SK-N-MC (cell line): ENCODE measurements at regions not wholly inside any gene's neighbourhood (a gene's known extent, or its start where the extent isn't known, plus 50 kb on each side); places are given as distances from the start of the nearest gene placed in this dataset.

Experiments
- DNase-seq: peaks from one replicate; pipeline ENCODE4 v3.0.0-alpha.2; 2011; ENCODE audit warnings: low read depth, low spot score
- H3K27ac ChIP-seq: fragments of 200-600 bp; sonication (generic); 2 replicates; pipeline ENCODE4 v1.5.1; 2016; ENCODE audit warnings: mixed run types
- H3K36me3 ChIP-seq: fragments of 200-600 bp; sonication (generic); 2 replicates; pipeline ENCODE4 v1.6.1; 2017; ENCODE audit warnings: antibody characterized with exemption, low read length, mixed read lengths; ENCODE audit not compliant: insufficient read depth
- H3K4me3 ChIP-seq: fragments of 200-600 bp; sonication (generic); 2 replicates; pipeline ENCODE4 v1.5.1; 2016
- H3K9ac ChIP-seq: fragments of 200-600 bp; sonication (generic); 2 replicates; pipeline ENCODE4 v1.8.0; 2017; ENCODE audit warnings: mixed run types, mixed read lengths; ENCODE audit not compliant: insufficient read length
- H3K9me3 ChIP-seq: fragments of 200-600 bp; sonication (generic); 2 replicates; pipeline ENCODE4 v1.6.1; 2017; ENCODE audit warnings: low read depth, mild to moderate bottlenecking, antibody characterized with exemption, low read length, moderate library complexity, mixed read lengths
- EZH2 ChIP-seq: fragments of 200-600 bp; sonication (generic); IDR thresholded peaks from one replicate; pipeline ENCODE4 v1.6.1; 2017; ENCODE audit warnings: antibody characterized with exemption
- FOXP2 ChIP-seq: optimal IDR thresholded peaks from 2 replicates; pipeline ENCODE3; 2011; ENCODE audit warnings: mild to moderate bottlenecking, moderate library complexity; ENCODE audit not compliant: insufficient read depth; ENCODE audit errors: extremely low read length, control extremely low read depth
- POLR2AphosphoS5 ChIP-seq: IDR thresholded peaks from 2 replicates; pipeline ENCODE4 v1.6.1; 2012; ENCODE audit warnings: mild to moderate bottlenecking, low read depth, low read length, borderline replicate concordance

DNA sequence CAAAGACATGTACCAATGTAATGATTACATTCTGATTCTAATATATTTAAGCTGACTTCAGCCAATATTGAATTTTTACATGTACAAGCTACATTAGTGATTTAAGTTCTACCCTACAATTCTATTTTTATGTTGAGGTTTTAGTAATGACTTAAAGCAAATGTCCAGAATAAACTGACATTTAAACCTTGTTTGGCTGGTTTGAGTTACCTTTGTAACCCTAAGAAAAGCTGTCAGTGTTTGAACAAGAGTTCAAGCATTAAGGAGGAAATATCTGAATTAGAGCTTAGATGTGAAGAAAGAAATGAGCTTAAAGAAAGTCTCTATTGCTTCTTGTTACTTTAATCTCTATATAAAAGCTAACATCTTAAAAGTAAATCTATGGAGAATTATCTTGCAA lies 710.6 kb upstream of the EPHA7 start:
- H3K4me3 ChIP-seq, result no peak overlapping the region
- DNase-seq, result no peak
- no peaks in the 10 kb centered on the region for H3K9me3 ChIP-seq
- TF ChIP-seq EZH2 (no peak), POLR2AphosphoS5 (no peak), FOXP2 (no peak)
- no peak overlapping the region for H3K27ac ChIP-seq
- H3K9ac ChIP-seq, result no peak overlapping the region
- no peaks in the 10 kb centered on the region for H3K36me3 ChIP-seq

DNA sequence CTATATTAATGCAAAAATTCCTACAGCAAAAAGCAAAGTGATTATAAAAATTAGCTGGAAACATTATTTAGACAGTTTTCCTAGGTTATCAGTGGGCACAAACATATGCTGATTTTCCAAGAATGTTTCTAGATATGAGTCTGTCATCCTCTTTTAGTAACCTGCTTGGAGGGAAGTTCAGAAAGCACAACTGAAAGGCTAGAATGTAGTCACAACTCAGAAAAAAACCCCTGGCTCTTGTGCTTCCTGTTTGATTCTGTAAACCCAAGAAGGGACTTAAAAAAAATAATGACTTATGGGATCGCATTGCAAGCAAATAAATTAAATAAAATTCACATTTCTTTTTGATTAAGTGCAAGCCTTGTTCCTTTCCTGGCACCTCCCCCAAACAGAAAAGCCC lies 708.4 kb upstream of the EPHA7 start:
- H3K9ac ChIP-seq, result no peak overlapping the region
- TF ChIP-seq POLR2AphosphoS5 (no peak), EZH2 (no peak), FOXP2 (no peak)

GRCh38 chr6:94124333-94124732 lies 705.0 kb upstream of the EPHA7 start:
- H3K9ac ChIP-seq, result no peak overlapping the region
- TF ChIP-seq POLR2AphosphoS5, result no peak
- no peak for TF ChIP-seq FOXP2
- TF ChIP-seq EZH2, result no peak
- no peak for DNase-seq
- H3K36me3 ChIP-seq, result no peaks in the 10 kb centered on the region
- H3K4me3 ChIP-seq, result no peak overlapping the region
- no peak overlapping the region for H3K27ac ChIP-seq
- H3K9me3 ChIP-seq, result no peaks in the 10 kb centered on the region

More for the DNA sequence above, 708.4 kb upstream of the EPHA7 start:
- Histone ChIP-seq H3K36me3 (no peaks in the 10 kb centered on the region), H3K27ac (peak overlapping the region; percentile 5; the same call in 1 of the 2 replicates), H3K4me3 (no peak overlapping the region), H3K9me3 (no peaks in the 10 kb centered on the region)
- DNase-seq, result no peak

DNA sequence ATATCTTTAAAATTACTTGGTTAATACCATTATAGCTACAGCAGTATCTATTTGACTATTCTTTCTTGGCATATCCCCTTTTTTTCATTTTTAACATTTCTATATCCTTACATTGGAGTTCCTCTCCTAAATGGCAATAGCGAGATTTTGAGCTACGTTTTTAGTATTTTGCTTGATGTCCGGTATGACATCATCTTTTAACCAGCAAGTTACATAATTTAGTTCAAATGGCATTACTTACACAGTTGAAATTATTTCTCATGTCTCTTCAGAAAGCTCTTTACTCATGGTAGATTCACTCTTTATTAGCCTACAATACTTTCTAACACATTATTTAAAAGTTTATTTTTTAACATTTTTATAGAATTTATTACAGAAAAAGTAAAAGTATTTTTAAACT lies 701.7 kb upstream of the EPHA7 start:
- Histone ChIP-seq H3K4me3 (no peak overlapping the region), H3K9me3 (no peaks in the 10 kb centered on the region), H3K27ac (no peak overlapping the region), H3K9ac (no peak overlapping the region), H3K36me3 (no peaks in the 10 kb centered on the region)
- no peak for DNase-seq
- TF ChIP-seq FOXP2, result no peak
- no peak for TF ChIP-seq EZH2
- TF ChIP-seq POLR2AphosphoS5, result no peak

DNA sequence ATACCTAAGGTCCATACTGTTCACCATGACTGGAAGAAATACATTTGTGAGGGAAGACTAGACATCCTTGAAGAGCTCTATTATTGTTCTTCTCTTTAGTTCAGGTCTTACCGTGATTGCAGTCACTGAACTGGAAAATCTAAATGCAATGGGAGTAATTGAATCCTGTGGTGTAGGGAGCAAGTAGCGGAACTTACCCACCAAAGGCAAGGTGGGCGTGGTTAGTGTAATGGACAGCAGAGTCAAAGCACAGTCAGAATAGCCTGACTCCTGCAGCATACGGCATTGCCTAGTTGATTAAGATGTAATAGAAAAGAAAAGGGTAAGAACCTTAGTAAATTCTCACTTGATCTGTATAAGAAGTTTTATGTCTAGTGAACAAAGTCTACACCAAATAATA lies 679.7 kb upstream of the EPHA7 start:
- H3K9ac ChIP-seq, result no peak overlapping the region
- DNase-seq, result no peak
- no peak for TF ChIP-seq POLR2AphosphoS5
- no peak for TF ChIP-seq EZH2
- TF ChIP-seq FOXP2, result no peak
- H3K36me3 ChIP-seq, result no peaks in the 10 kb centered on the region
- no peak overlapping the region for H3K27ac ChIP-seq
- no peak overlapping the region for H3K4me3 ChIP-seq
- no peaks in the 10 kb centered on the region for H3K9me3 ChIP-seq

DNA sequence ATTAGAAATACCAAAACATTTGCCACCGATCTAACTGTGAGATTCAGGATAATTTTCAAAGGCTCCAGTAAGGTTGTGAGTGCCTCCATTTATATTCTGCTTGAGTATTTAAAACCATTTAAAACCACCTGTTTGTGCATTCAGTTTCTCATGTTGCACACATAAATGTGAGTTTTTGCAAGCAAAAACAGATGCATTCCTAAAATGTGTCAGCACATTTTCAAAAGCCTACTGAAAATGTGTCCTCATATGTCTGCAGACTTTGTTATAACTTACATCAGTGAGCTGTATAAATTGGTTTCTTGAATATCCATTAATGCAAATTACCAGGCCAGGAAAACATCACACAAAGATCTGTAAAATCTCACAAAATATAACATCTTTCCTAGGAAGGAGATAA lies 676.6 kb upstream of the EPHA7 start:
- TF ChIP-seq EZH2, result no peak
- TF ChIP-seq FOXP2, result no peak
- TF ChIP-seq POLR2AphosphoS5, result no peak

DNA sequence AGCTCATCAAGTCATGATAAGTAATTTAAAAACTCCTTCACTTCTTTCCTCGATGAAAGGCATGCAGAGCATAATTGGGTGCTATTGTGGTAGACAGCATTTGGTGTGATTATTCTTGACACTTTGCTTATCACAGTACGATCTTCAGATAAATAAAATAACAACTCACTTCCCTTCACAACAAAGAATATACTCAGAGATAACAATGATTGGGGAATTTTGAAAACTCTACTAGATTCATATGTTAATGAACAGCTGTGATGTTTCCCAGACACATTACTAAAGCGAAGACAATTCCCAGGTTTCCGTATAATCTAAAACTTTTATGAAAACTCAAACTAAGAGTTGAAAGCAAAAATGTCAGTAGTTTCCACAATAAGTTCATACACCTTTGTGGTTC lies 670.6 kb upstream of the EPHA7 start:
- no peak overlapping the region for H3K4me3 ChIP-seq
- TF ChIP-seq POLR2AphosphoS5, result no peak
- TF ChIP-seq FOXP2, result no peak
- no peaks in the 10 kb centered on the region for H3K9me3 ChIP-seq
- no peak overlapping the region for H3K27ac ChIP-seq
- H3K9ac ChIP-seq, result no peak overlapping the region
- DNase-seq, result no peak
- H3K36me3 ChIP-seq, result no peaks in the 10 kb centered on the region

More for the DNA sequence above, 676.6 kb upstream of the EPHA7 start:
- H3K9me3 ChIP-seq, result no peaks in the 10 kb centered on the region
- H3K36me3 ChIP-seq, result no peaks in the 10 kb centered on the region
- H3K4me3 ChIP-seq, result no peak overlapping the region
- no peak overlapping the region for H3K27ac ChIP-seq
- DNase-seq, result no peak
- H3K9ac ChIP-seq, result no peak overlapping the region

GRCh38 chr6:94088870-94089269 lies 669.5 kb upstream of the EPHA7 start:
- no peak overlapping the region for H3K4me3 ChIP-seq
- no peak overlapping the region for H3K9ac ChIP-seq
- H3K36me3 ChIP-seq, result no peaks in the 10 kb centered on the region
- H3K27ac ChIP-seq, result no peak overlapping the region
- TF ChIP-seq POLR2AphosphoS5, result no peak
- no peak for TF ChIP-seq FOXP2
- no peak for TF ChIP-seq EZH2
- H3K9me3 ChIP-seq, result no peaks in the 10 kb centered on the region
- DNase-seq, result no peak

DNA sequence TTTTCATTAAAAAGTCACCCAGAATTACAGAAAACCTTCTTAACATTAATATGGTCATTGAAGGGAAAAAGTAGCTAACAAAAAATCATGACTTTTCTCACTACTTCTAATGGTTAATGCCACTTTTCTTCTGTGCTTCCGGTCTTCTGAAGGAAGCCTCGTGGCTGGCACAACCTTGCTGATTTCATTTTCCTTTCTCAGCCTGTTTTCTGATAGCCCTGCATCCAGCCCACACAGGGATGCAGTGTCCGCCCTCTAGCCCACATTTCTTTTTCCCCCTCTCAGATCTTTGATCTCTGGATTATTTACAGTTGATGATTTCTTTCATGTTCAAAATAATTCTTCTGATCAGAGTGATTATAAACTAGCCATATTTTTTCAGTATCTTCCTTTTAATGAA lies 655.4 kb upstream of the EPHA7 start:
- Histone ChIP-seq H3K9me3 (no peaks in the 10 kb centered on the region), H3K36me3 (no peaks in the 10 kb centered on the region), H3K4me3 (no peak overlapping the region), H3K9ac (no peak overlapping the region), H3K27ac (no peak overlapping the region)
- TF ChIP-seq POLR2AphosphoS5, result no peak
- TF ChIP-seq FOXP2, result no peak
- no peak for TF ChIP-seq EZH2
- DNase-seq, result no peak

DNA sequence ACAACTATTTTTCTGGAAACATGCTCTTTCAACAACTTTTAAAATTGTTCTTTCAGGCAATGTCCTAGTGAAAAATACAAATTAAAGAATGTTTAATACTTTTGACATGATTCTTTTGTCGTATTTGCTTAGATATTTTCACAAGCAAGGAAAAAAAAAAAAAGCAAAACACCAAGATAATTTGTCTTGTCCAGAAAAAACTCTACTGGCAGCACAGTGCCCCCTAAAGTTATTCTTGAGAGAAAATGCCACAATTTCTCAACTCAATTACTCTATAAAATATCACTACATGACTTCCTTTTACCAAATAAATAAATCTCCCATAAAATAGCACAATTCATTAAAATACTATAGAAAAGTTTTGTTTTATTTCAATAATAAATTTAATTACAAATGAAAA lies 652.5 kb upstream of the EPHA7 start:
- H3K4me3 ChIP-seq, result no peak overlapping the region
- H3K27ac ChIP-seq, result no peak overlapping the region
- no peaks in the 10 kb centered on the region for H3K9me3 ChIP-seq
- no peak for TF ChIP-seq FOXP2
- TF ChIP-seq POLR2AphosphoS5, result no peak
- TF ChIP-seq EZH2, result no peak
- no peaks in the 10 kb centered on the region for H3K36me3 ChIP-seq
- no peak overlapping the region for H3K9ac ChIP-seq
- no peak for DNase-seq
